Choroid plexus epithelial cell (primary cell): ENCODE measurements at regions not wholly inside any gene's neighbourhood (a gene's known extent, or its start where the extent isn't known, plus 50 kb on each side); places are given as distances from the start of the nearest gene placed in this dataset.

Experiments
- DNase-seq: peaks from one replicate; pipeline ENCODE4 v3.0.0-alpha.2; 2010; ENCODE audit warnings: low read depth
- H3K4me3 ChIP-seq: 2 replicates; pipeline ENCODE4 v1.5.1; 2011; ENCODE audit warnings: low read depth, mild to moderate bottlenecking, control low read depth, low read length, moderate library complexity
- CTCF ChIP-seq: conservative IDR thresholded peaks from 2 replicates; pipeline ENCODE4 v1.5.1; 2011; ENCODE audit warnings: low read depth, mild to moderate bottlenecking, control low read depth, inconsistent platforms, low read length, moderate library complexity

GRCh38 chr13:62088165-62088564 lies 672.5 kb upstream of the PCDH20 start:
- no peak overlapping the region for H3K4me3 ChIP-seq
- no peak for DNase-seq
- TF ChIP-seq CTCF: no peak

DNA sequence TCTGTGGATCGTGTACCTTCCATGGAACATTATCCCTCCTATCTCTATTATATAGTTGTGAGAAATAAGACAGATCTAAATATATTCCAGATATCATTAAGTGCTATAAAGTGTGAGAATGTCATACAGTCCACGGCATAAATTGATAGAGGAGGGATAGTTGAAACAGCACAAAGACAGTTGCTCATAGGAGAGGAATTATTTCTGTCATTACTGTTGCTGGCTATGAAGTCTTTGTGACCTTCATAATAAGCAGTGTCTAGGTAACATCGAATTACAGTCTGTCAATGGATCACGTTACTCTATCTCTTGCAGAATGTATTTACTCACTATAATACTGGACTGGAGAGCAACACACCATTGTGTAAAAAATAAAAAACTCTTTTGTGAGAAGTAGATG lies 671.5 kb upstream of the PCDH20 start:
- TF ChIP-seq CTCF: no peak
- no peak for DNase-seq
- no peak overlapping the region for H3K4me3 ChIP-seq

DNA sequence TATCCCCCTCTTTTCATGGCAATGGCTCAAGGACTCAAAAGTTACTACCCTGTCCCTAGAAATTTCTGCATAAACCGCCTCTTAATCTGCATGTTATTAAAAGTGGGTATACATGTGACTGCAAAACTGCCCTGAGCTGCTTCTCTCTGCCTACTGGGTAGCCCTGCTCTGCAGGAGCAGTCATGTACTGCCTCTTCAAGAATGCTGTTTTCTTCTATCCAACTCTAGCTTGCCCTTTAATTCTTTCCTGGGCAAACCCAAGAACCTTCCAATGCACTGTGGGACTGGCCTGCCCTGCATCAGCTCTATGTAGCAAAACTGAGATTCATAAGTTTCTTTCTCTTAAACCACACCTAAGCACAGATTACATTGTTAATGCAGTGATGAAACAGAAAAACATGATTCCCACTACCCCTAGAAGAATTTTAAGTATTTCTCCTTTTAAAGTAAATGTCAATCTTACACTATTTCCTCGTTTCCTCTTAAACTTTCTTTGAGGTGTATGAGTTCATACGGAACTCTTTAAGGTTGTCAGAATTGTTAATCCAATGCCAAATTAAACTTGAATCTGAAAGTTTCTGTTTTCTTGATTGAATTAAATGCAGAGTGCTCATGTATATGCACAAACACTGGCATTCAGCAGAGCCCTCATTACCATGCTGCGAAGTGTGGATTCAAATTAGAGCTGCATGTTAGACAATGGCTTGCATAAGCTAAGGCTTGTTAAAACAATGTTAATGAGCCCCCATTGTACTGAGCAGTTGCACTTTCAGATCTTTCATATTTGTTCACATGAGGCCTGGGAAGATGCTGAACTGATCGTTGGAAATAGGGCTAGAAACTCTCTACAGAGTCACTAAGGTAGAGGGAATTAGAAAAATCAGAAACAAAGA lies 669.9 kb upstream of the PCDH20 start:
- no peak for TF ChIP-seq CTCF
- DNase-seq: no peak

GRCh38 chr13:62084728-62085127 lies 669.1 kb upstream of the PCDH20 start:
- no peak for TF ChIP-seq CTCF
- no peak for DNase-seq
- no peak overlapping the region for H3K4me3 ChIP-seq

More for the DNA sequence above, 669.9 kb upstream of the PCDH20 start:
- H3K4me3 ChIP-seq: no peak overlapping the region

DNA sequence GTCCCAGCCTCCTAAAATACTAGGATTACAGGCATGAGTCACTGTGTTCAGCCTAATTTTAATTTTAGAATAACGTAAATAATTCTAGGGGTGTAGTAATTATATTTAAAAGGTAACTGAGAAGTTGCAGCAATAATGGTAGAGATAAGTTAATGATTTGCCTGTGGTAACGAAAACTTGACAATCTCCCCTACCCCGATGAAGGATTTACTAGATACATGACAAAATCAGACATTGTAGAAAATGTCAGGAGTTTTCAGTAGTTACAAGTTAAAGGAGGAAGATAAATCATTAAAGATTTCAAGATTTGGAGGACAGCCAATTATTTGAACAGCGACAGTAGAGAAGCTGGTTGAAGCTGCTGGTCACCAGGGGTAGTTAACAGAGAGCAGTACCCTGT lies 652.2 kb upstream of the PCDH20 start:
- no peak overlapping the region for H3K4me3 ChIP-seq
- no peak for DNase-seq
- TF ChIP-seq CTCF: no peak

DNA sequence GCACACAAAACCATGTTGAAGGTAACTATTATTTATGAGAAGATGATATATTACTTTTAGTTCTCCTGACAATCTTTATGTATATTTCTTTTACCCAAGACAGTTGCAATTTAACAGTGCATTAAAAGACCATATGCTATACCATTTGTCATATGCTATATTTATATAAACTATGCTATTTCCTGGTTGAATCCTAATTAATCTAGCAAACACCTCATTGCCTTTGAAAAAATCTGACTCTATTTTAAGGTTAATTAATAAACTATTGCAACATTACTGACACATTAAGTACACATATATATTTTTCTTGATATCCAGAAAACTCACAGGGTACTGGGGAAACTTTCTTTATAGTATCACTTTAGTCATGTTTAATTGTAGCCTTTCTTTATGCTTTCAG lies 649.4 kb upstream of the PCDH20 start:
- no peak for TF ChIP-seq CTCF
- no peak overlapping the region for H3K4me3 ChIP-seq
- DNase-seq: no peak

DNA sequence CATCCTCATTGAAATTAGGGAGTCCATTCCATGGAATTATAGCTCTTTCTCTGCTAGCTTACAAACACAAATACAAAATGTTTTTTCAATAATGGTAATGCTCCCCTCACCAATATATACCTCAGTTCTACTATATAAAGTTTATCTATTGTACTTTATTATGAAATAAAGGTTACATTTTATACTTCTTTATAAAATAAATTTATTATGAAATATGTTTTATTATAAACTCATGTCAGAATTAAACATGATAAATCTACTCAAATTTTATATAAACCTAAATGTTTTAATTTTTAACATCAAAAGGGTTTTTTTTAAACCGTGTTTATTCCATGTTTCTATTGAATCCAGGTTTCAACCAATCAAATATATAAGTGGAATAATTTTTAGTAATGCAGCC lies 646.1 kb upstream of the PCDH20 start:
- no peak for TF ChIP-seq CTCF
- DNase-seq: no peak
- no peak overlapping the region for H3K4me3 ChIP-seq
